Loucy (cell line): ENCODE measurements at regions not wholly inside any gene's neighbourhood (a gene's known extent, or its start where the extent isn't known, plus 50 kb on each side); places are given as distances from the start of the nearest gene placed in this dataset.

Experiments
- H2AFZ ChIP-seq: fragments of 200-600 bp; sonication (generic); 2 replicates; pipeline ENCODE4 v1.6.0; 2016; ENCODE audit warnings: antibody characterized with exemption, mild to moderate bottlenecking, low read length, moderate library complexity
- H3F3A ChIP-seq: fragments of 200-600 bp; 2 replicates; pipeline ENCODE4 v1.6.0; 2016; ENCODE audit warnings: antibody characterized with exemption, low read depth, mild to moderate bottlenecking
- H3K27me3 ChIP-seq: fragments of 200-600 bp; sonication (generic); 2 replicates; pipeline ENCODE4 v1.6.1; 2014; ENCODE audit warnings: low read length, mild to moderate bottlenecking; ENCODE audit not compliant: insufficient read depth, poor library complexity, severe bottlenecking
- H3K36me3 ChIP-seq: fragments of 200-600 bp; sonication (generic); 2 replicates; pipeline ENCODE4 v1.6.1; 2016; ENCODE audit warnings: low read length; ENCODE audit not compliant: insufficient read depth
- H3K4me1 ChIP-seq: fragments of 200-600 bp; sonication (generic); 2 replicates; pipeline ENCODE4 v1.5.1; 2014; ENCODE audit warnings: low read length, mild to moderate bottlenecking; ENCODE audit not compliant: insufficient read depth, poor library complexity, severe bottlenecking
- H3K4me2 ChIP-seq: fragments of 200-600 bp; sonication (generic); 2 replicates; pipeline ENCODE4 v1.6.0; 2014; ENCODE audit warnings: antibody characterized with exemption, low read length, low read depth, mild to moderate bottlenecking; ENCODE audit not compliant: poor library complexity, severe bottlenecking
- H3K4me3 ChIP-seq: fragments of 200-600 bp; sonication (generic); 2 replicates; pipeline ENCODE4 v1.5.1; 2014; ENCODE audit warnings: low read length, mild to moderate bottlenecking, mixed read lengths; ENCODE audit not compliant: poor library complexity, severe bottlenecking
- H3K79me2 ChIP-seq: fragments of 200-600 bp; sonication (generic); 2 replicates; pipeline ENCODE4 v1.6.1; 2014; ENCODE audit warnings: low read length; ENCODE audit not compliant: insufficient read depth
- H3K9ac ChIP-seq: fragments of 200-600 bp; sonication (generic); 2 replicates; pipeline ENCODE4 v1.6.0; 2014; ENCODE audit warnings: mild to moderate bottlenecking, low read depth, low read length, moderate library complexity; ENCODE audit not compliant: poor library complexity, severe bottlenecking
- H3K9me2 ChIP-seq: fragments of 200-600 bp; sonication (generic); replicated peaks from 2 replicates; pipeline ENCODE4 v1.6.1; 2016; ENCODE audit warnings: low read depth, low read length, mixed read lengths
- H3K9me3 ChIP-seq: fragments of 200-600 bp; sonication (generic); 2 replicates; pipeline ENCODE4 v1.6.1; 2014; ENCODE audit warnings: mild to moderate bottlenecking, antibody characterized with exemption, low read length, low read depth; ENCODE audit not compliant: insufficient read depth
- H4K20me1 ChIP-seq: fragments of 200-600 bp; sonication (generic); 2 replicates; pipeline ENCODE4 v1.6.0; 2014; ENCODE audit warnings: antibody characterized with exemption, low read length, mild to moderate bottlenecking; ENCODE audit not compliant: insufficient read depth, poor library complexity, severe bottlenecking
- EZH2phosphoT487 ChIP-seq: fragments of 200-600 bp; IDR thresholded peaks from 2 replicates; pipeline ENCODE4 v1.6.1; 2018; ENCODE audit warnings: antibody characterized with exemption, mild to moderate bottlenecking, moderate library complexity, borderline replicate concordance
- TF ChIP-seq, protein P1 (sequence below): fragments of 200-600 bp; sonication (generic); conservative IDR thresholded peaks from 2 replicates; pipeline ENCODE4 v1.5.1; 2014; ENCODE audit warnings: mild to moderate bottlenecking, antibody characterized with exemption, low read length

- no peak overlapping the region for H3K9ac ChIP-seq
- H3K4me3 ChIP-seq, result no peak overlapping the region
- H3K4me1 ChIP-seq, result no peaks in the 10 kb centered on the region
- no peak for TF ChIP-seq EZH2phosphoT487
- TF ChIP-seq, protein P1, sequence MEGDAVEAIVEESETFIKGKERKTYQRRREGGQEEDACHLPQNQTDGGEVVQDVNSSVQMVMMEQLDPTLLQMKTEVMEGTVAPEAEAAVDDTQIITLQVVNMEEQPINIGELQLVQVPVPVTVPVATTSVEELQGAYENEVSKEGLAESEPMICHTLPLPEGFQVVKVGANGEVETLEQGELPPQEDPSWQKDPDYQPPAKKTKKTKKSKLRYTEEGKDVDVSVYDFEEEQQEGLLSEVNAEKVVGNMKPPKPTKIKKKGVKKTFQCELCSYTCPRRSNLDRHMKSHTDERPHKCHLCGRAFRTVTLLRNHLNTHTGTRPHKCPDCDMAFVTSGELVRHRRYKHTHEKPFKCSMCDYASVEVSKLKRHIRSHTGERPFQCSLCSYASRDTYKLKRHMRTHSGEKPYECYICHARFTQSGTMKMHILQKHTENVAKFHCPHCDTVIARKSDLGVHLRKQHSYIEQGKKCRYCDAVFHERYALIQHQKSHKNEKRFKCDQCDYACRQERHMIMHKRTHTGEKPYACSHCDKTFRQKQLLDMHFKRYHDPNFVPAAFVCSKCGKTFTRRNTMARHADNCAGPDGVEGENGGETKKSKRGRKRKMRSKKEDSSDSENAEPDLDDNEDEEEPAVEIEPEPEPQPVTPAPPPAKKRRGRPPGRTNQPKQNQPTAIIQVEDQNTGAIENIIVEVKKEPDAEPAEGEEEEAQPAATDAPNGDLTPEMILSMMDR, result no peak
- H3K27me3 ChIP-seq, result no peaks in the 10 kb centered on the region
- no peaks in the 10 kb centered on the region for H3K36me3 ChIP-seq
- H3K9me3 ChIP-seq, result no peaks in the 10 kb centered on the region
- no peaks in the 10 kb centered on the region for H3F3A ChIP-seq
- H4K20me1 ChIP-seq, result no peaks in the 10 kb centered on the region
- H2AFZ ChIP-seq, result no peak overlapping the region
- no peaks in the 10 kb centered on the region for H3K79me2 ChIP-seq
- H3K4me2 ChIP-seq, result no peak overlapping the region
- H3K9me2 ChIP-seq, result no peaks in the 10 kb centered on the region
Observed at GRCh38 chr11:119513806-119514170, 90.8 kb upstream of the THY1 start.

- Histone ChIP-seq H3K27me3 (no peaks in the 10 kb centered on the region), H3K4me2 (no peak overlapping the region), H4K20me1 (no peaks in the 10 kb centered on the region), H3K9me3 (no peaks in the 10 kb centered on the region), H3F3A (no peaks in the 10 kb centered on the region), H3K36me3 (no peaks in the 10 kb centered on the region), H3K9me2 (no peaks in the 10 kb centered on the region), H2AFZ (no peak overlapping the region), H3K4me1 (no peaks in the 10 kb centered on the region), H3K79me2 (no peaks in the 10 kb centered on the region), H3K9ac (no peak overlapping the region), H3K4me3 (no peak overlapping the region)
- TF ChIP-seq, protein P1, result no peak
- no peak for TF ChIP-seq EZH2phosphoT487
Observed at GRCh38 chr11:119513131-119513805, 90.3 kb upstream of the THY1 start.

GRCh38 chr11:119512369-119512768, 89.4 kb upstream of the THY1 start:
- Histone ChIP-seq H3K4me2 (no peak overlapping the region), H3K27me3 (no peaks in the 10 kb centered on the region), H3K4me3 (no peak overlapping the region), H3F3A (no peaks in the 10 kb centered on the region), H3K9me2 (no peaks in the 10 kb centered on the region), H3K36me3 (no peaks in the 10 kb centered on the region), H3K79me2 (no peaks in the 10 kb centered on the region), H4K20me1 (no peaks in the 10 kb centered on the region), H2AFZ (no peak overlapping the region), H3K9ac (no peak overlapping the region), H3K4me1 (no peaks in the 10 kb centered on the region), H3K9me3 (no peaks in the 10 kb centered on the region)
- TF ChIP-seq EZH2phosphoT487, result no peak
- TF ChIP-seq, protein P1, result no peak
